ENCODE measurements at regions not wholly inside any gene's neighbourhood (a gene's known extent, or its start where the extent isn't known, plus 50 kb on each side); places are given as distances from the start of the nearest gene placed in this dataset.
"Not testable (repeated sequence)": the region's sequence is repeated elsewhere in the genome, so short reads cannot be mapped to it uniquely, and the experiment has no call there.

- FAIRE-seq, result not testable (repeated sequence)
Measured at GRCh38 chr1:95297906-95298305, 63.9 kb downstream of the RWDD3 start.

- FAIRE-seq, result no peak
Measured at GRCh38 chr1:95301091-95301490, 67.1 kb downstream of the RWDD3 start.

GRCh38 chr1:95301614-95302013, 67.6 kb downstream of the RWDD3 start:
- FAIRE-seq, result no peak

- no peak for FAIRE-seq
Measured at GRCh38 chr1:95304803-95305202, 70.8 kb downstream of the RWDD3 start.

- no peak for FAIRE-seq
Measured at GRCh38 chr1:95308276-95309030, 74.4 kb downstream of the RWDD3 start.

- no peak for FAIRE-seq
Measured at GRCh38 chr1:95309031-95309471, 75.0 kb downstream of the RWDD3 start.

GRCh38 chr1:95311014-95311413, 77.0 kb downstream of the RWDD3 start:
- no peak for FAIRE-seq

- no peak for FAIRE-seq
Measured at GRCh38 chr1:95311762-95312161, 77.8 kb downstream of the RWDD3 start.

- FAIRE-seq, result no peak
Measured at GRCh38 chr1:95312181-95312580, 78.2 kb downstream of the RWDD3 start.

GRCh38 chr1:95313527-95313926, 79.5 kb downstream of the RWDD3 start:
- no peak for FAIRE-seq

GRCh38 chr1:95321531-95321930, 87.5 kb downstream of the RWDD3 start:
- FAIRE-seq, result no peak

GRCh38 chr1:95323123-95323522, 89.1 kb downstream of the RWDD3 start:
- no peak for FAIRE-seq

- no peak for FAIRE-seq
Measured at GRCh38 chr1:95325349-95325748, 91.3 kb downstream of the RWDD3 start.

GRCh38 chr1:95326023-95326422, 92.0 kb downstream of the RWDD3 start:
- FAIRE-seq, result no peak

GRCh38 chr1:95332754-95333153, 98.7 kb downstream of the RWDD3 start:
- FAIRE-seq, result no peak

- no peak for FAIRE-seq
Measured at GRCh38 chr1:95339377-95339776, 105.4 kb downstream of the RWDD3 start.

GRCh38 chr1:95340061-95340460, 106.1 kb downstream of the RWDD3 start:
- no peak for FAIRE-seq

- FAIRE-seq, result no peak
Measured at GRCh38 chr1:95352767-95353166, 118.8 kb downstream of the RWDD3 start.

- FAIRE-seq, result no peak
Measured at GRCh38 chr1:95353194-95353593, 119.2 kb downstream of the RWDD3 start.

- no peak for FAIRE-seq
Measured at GRCh38 chr1:95364546-95364945, 130.5 kb downstream of the RWDD3 start.

- FAIRE-seq, result no peak
Measured at GRCh38 chr1:95366498-95366897, 132.5 kb downstream of the RWDD3 start.

GRCh38 chr1:95368178-95368577, 134.2 kb downstream of the RWDD3 start:
- FAIRE-seq, result no peak

GRCh38 chr1:95369985-95370690, 136.1 kb downstream of the RWDD3 start:
- FAIRE-seq, result no peak
